Sigmoid colon (tissue), 6 donors: ENCODE measurements at regions not wholly inside any gene's neighbourhood (a gene's known extent, or its start where the extent isn't known, plus 50 kb on each side); places are given as distances from the start of the nearest gene placed in this dataset.

ENCODE experiments used
- DNase-seq: peaks from one replicate; pipeline ENCODE4 v3.0.0-alpha.2; 2019
- H3K27ac ChIP-seq, 4 donors: fragments of 200-600 bp; sonication (generic); one replicate each; pipeline ENCODE4 v1.5.1; 2016 to 2019; ENCODE audit warnings: mild to moderate bottlenecking in 1 of 4
- H3K27me3 ChIP-seq, 3 donors: fragments of 200-600 bp; sonication (generic); one replicate each; pipeline ENCODE4 v1.5.1; 2019; ENCODE audit warnings: mild to moderate bottlenecking in 1 of 3
- H3K36me3 ChIP-seq, 4 donors: fragments of 200-600 bp; sonication (generic); one replicate each; pipeline ENCODE4 v1.5.1; 2016 to 2019
- H3K4me1 ChIP-seq, 4 donors: fragments of 200-600 bp; sonication (generic); one replicate each; pipeline ENCODE4 v1.5.1; 2017 to 2019
- H3K4me3 ChIP-seq, 4 donors: fragments of 200-600 bp; sonication (generic); one replicate each; pipeline ENCODE4 v1.5.1; 2017 to 2019; ENCODE audit warnings: mild to moderate bottlenecking in 2 of 4, moderate library complexity in 1 of 4
- H3K9me3 ChIP-seq, 4 donors: fragments of 200-600 bp in 3 of 4; sonication (generic) in 3 of 4; one replicate each; pipeline versions ENCODE4 v1.5.1 to v1.6.1; 2013 to 2019
- CTCF ChIP-seq, 4 experiments: fragments of 450-650 bp in 3 of 4; fragments of 200-600 bp in 1 of 4; IDR thresholded peaks; one replicate each; pipeline ENCODE4 v1.5.1; 2016 to 2019; ENCODE audit warnings: antibody characterized with exemption in 4 of 4, mild to moderate bottlenecking in 3 of 4, moderate library complexity in 2 of 4
- EP300 ChIP-seq, 4 donors: sonication (generic); formaldehyde crosslinking; IDR thresholded peaks; one replicate each; pipeline ENCODE4 v1.6.1; 2017; ENCODE audit warnings: antibody characterized with exemption in 4 of 4
- POLR2A ChIP-seq, 2 donors: fragments of 450-650 bp; IDR thresholded peaks; one replicate each; pipeline ENCODE4 v1.6.1; 2016; ENCODE audit warnings: antibody characterized with exemption in 2 of 2, mild to moderate bottlenecking in 2 of 2, moderate library complexity in 2 of 2
- POLR2AphosphoS5 ChIP-seq, 4 donors: sonication (generic); formaldehyde crosslinking; IDR thresholded peaks; one replicate each; pipeline ENCODE4 v1.6.1; 2017; ENCODE audit warnings: antibody characterized with exemption in 4 of 4
- WGBS, 2 donors: extraction: QIAGEN DNeasy Blood & Tissue Kit; methylation state at CpG; one replicate each; pipeline ENCODE4 v1.1.7; 2013; 5-methylcytosine and 5-hydroxymethylcytosine counted together
- intact Hi-C: fragments of 100-400 bp; cut with DNase I; formaldehyde crosslinking; loops from one replicate; pipeline ENCODE4 v1.15.1; 2023
- donor health status: healthy with polysubstance abuse.
- donor health status: healthy.

GRCh38 chr5:4095918-4096630, 500.4 kb downstream of the IRX1 start:
- Histone ChIP-seq H3K4me3 (no peak overlapping the region), H3K9me3 (no peaks in the 10 kb centered on the region), H3K4me1 (no peaks in the 10 kb centered on the region), H3K27ac (no peak overlapping the region), H3K36me3 (no peaks in the 10 kb centered on the region), H3K27me3 (no peaks in the 10 kb centered on the region)
- WGBS, 2 donors: 76 to 78% methylated on average over 14 of the region's 14 CpGs
- no peak for TF ChIP-seq POLR2A (IDR thresholded peaks at IDR 0.05)
- no peak for TF ChIP-seq POLR2AphosphoS5 (IDR thresholded peaks at IDR 0.05)
- no peak for TF ChIP-seq CTCF (IDR thresholded peaks at IDR 0.05)
- no peak for TF ChIP-seq EP300 (IDR thresholded peaks at IDR 0.05)
- DNase-seq: no peak
- intact Hi-C loops: no loop called here

GRCh38 chr5:4097199-4097598, 501.6 kb downstream of the IRX1 start:
- TF ChIP-seq CTCF (IDR thresholded peaks at IDR 0.05): no peak
- TF ChIP-seq POLR2AphosphoS5 (IDR thresholded peaks at IDR 0.05): no peak
- TF ChIP-seq EP300 (IDR thresholded peaks at IDR 0.05): no peak
- no peak for TF ChIP-seq POLR2A (IDR thresholded peaks at IDR 0.05)
- intact Hi-C loops: no loop called here

GRCh38 chr5:4098226-4098625, 502.6 kb downstream of the IRX1 start:
- intact Hi-C loops: no loop called here
- no peak for TF ChIP-seq CTCF (IDR thresholded peaks at IDR 0.05)
- no peak for TF ChIP-seq EP300 (IDR thresholded peaks at IDR 0.05)
- no peak for TF ChIP-seq POLR2AphosphoS5 (IDR thresholded peaks at IDR 0.05)
- no peak for TF ChIP-seq POLR2A (IDR thresholded peaks at IDR 0.05)

More at GRCh38 chr5:4097199-4097598, 501.6 kb downstream of the IRX1 start:
- Histone ChIP-seq H3K4me1 (no peaks in the 10 kb centered on the region), H3K27ac (no peak overlapping the region), H3K4me3 (no peak overlapping the region), H3K36me3 (no peaks in the 10 kb centered on the region), H3K9me3 (no peaks in the 10 kb centered on the region), H3K27me3 (no peaks in the 10 kb centered on the region)
- no peak for DNase-seq
- 80% methylated on average over 6 of the region's 6 CpGs for whole genome bisulfite sequencing, 2 donors

GRCh38 chr5:4099386-4099785, 503.8 kb downstream of the IRX1 start:
- TF ChIP-seq CTCF (IDR thresholded peaks at IDR 0.05) (no peak), POLR2A (IDR thresholded peaks at IDR 0.05) (no peak), POLR2AphosphoS5 (IDR thresholded peaks at IDR 0.05) (no peak), EP300 (IDR thresholded peaks at IDR 0.05) (no peak)
- DNase-seq: no peak
- Histone ChIP-seq H3K27me3 (no peaks in the 10 kb centered on the region), H3K36me3 (no peaks in the 10 kb centered on the region), H3K9me3 (no peaks in the 10 kb centered on the region), H3K4me1 (no peaks in the 10 kb centered on the region), H3K27ac (no peak overlapping the region), H3K4me3 (no peak overlapping the region)
- intact Hi-C loops: no loop called here
- WGBS, 2 donors: 70 to 71% methylated on average over 7 of the region's 7 CpGs

More at GRCh38 chr5:4098226-4098625, 502.6 kb downstream of the IRX1 start:
- 83 to 87% methylated on average over 9 of the region's 9 CpGs for WGBS, 2 donors
- no peaks in the 10 kb centered on the region for H3K36me3 ChIP-seq
- no peaks in the 10 kb centered on the region for H3K9me3 ChIP-seq
- no peak overlapping the region for H3K27ac ChIP-seq
- DNase-seq: no peak
- no peak overlapping the region for H3K4me3 ChIP-seq
- no peaks in the 10 kb centered on the region for H3K4me1 ChIP-seq
- H3K27me3 ChIP-seq: no peaks in the 10 kb centered on the region

GRCh38 chr5:4100739-4101138, 505.1 kb downstream of the IRX1 start:
- intact Hi-C loops: no loop called here
- Histone ChIP-seq H3K9me3 (no peaks in the 10 kb centered on the region), H3K36me3 (no peaks in the 10 kb centered on the region), H3K27ac (no peak overlapping the region), H3K4me1 (no peaks in the 10 kb centered on the region), H3K4me3 (no peak overlapping the region), H3K27me3 (no peaks in the 10 kb centered on the region)
- DNase-seq: no peak
- TF ChIP-seq EP300 (IDR thresholded peaks at IDR 0.05): no peak
- TF ChIP-seq POLR2A (IDR thresholded peaks at IDR 0.05): no peak
- no peak for TF ChIP-seq POLR2AphosphoS5 (IDR thresholded peaks at IDR 0.05)
- TF ChIP-seq CTCF (IDR thresholded peaks at IDR 0.05): no peak
- 80 to 82% methylated on average over 14 of the region's 14 CpGs for WGBS, 2 donors
